Neural progenitor cell (in vitro differentiated cells): ENCODE measurements at regions not wholly inside any gene's neighbourhood (a gene's known extent, or its start where the extent isn't known, plus 50 kb on each side); places are given as distances from the start of the nearest gene placed in this dataset.

ENCODE experiments used
- CTCF ChIP-seq: fragments of 200-600 bp; sonication (generic); IDR thresholded peaks from 2 replicates; pipeline ENCODE4 v1.5.1; 2017; ENCODE audit warnings: antibody characterized with exemption, mild to moderate bottlenecking
- EZH2 ChIP-seq: fragments of 200-600 bp; sonication (generic); IDR thresholded peaks from 2 replicates; pipeline ENCODE4 v1.6.1; 2017; ENCODE audit warnings: antibody characterized with exemption, mild to moderate bottlenecking, moderate library complexity
- EZH2phosphoT487 ChIP-seq: fragments of 200-600 bp; sonication (generic); IDR thresholded peaks from 2 replicates; pipeline ENCODE4 v1.6.1; 2017; ENCODE audit warnings: antibody characterized with exemption

DNA sequence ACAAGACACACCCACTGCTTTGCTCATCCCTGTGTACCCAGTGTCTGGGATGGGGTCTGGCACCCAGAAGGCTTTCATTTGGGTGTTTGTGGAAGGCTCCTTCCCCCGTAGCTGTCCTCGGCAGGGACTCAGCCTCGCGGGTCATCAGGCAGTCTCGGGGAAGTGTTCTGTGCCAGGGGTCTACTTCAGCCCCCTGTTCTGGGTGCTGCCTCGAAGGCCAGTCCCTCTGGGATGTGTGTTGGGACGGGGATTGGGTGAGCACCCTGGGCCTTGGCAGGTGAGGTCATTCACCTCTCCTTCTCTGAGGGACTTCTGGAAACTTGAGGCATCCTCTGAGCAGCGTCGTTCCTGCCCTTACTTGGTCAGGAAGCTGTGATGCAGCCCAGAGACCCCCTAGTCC is 65.5 kb downstream of the RPUSD4 start:
- TF ChIP-seq CTCF (no peak), EZH2 (no peak), EZH2phosphoT487 (no peak)
